ENCODE measurements at regions not wholly inside any gene's neighbourhood (a gene's known extent, or its start where the extent isn't known, plus 50 kb on each side); places are given as distances from the start of the nearest gene placed in this dataset.

DNA sequence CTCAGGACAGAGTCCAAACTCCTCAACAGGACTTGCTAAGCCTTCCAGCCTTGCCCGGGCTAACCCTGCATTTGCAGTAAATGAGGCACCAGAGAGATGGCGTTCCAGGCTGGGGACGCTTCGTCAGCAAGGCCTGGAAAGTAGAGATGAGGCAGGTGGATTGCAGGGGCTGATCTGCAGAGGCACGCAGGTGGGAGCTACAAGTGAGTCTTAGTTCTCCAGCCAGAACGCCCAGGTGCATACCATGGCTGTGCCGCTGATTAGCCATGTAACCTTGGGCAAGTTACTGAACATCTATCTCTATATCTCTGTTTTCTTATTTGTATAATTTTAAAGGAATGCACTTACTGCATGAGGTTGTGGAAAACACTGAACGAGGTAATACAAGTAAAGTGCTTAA is 52.7 kb upstream of the BARX2 start:
- H3K36me3 ChIP-seq (replicated peaks in 1 of 2; ENCODE audit: control insufficient read depth in 1 of 2, insufficient read depth in 2 of 2, low read length in 2 of 2) = no peaks in the 10 kb centered on the region
- peaks cover 66% of the 10 kb centered on the region for H3K4me1 ChIP-seq (ENCODE audit: insufficient read depth, low read length)
- under 1% methylated on average over 8 of the region's 8 CpGs for WGBS (ENCODE audit: low lambda C conversion rate)
- no peaks in the 10 kb centered on the region for H3K27me3 ChIP-seq (ENCODE audit: control insufficient read depth in 1 of 2, insufficient read depth in 2 of 2, low read length in 2 of 2)
- H3K27ac ChIP-seq (ENCODE audit: extremely low read length, insufficient read depth, low read length) = no peak overlapping the region
- DNase-seq (ENCODE audit: low spot score) (no peak), FAIRE-seq (no peak), ATAC-seq (no peak)
- in situ Hi-C loops (cut with HindIII; ENCODE audit: extremely low pct_ligation_motif_present, low pct_unique_long_range_greater_than_20kb) (loop anchor here (5.0 to 10.0 kb wide), 2 partner anchors 36 to 438 kb away; no protein-coding TSS in a partner anchor), intact Hi-C loops (cut with micrococcal nuclease; ENCODE audit: unreplicated experiment) (no loop called here)
- H4K20me1 ChIP-seq (ENCODE audit: insufficient read depth, low read length) = no peaks in the 10 kb centered on the region
- peak overlapping the region in 1 of 3 experiments; percentile 41; a peak in 2 of 6 replicates for H3K4me3 ChIP-seq (replicated peaks in 1 of 3; ENCODE audit: insufficient read depth in 1 of 3, low read depth in 2 of 3, low read length in 3 of 3)
- TF ChIP-seq, protein P1, sequence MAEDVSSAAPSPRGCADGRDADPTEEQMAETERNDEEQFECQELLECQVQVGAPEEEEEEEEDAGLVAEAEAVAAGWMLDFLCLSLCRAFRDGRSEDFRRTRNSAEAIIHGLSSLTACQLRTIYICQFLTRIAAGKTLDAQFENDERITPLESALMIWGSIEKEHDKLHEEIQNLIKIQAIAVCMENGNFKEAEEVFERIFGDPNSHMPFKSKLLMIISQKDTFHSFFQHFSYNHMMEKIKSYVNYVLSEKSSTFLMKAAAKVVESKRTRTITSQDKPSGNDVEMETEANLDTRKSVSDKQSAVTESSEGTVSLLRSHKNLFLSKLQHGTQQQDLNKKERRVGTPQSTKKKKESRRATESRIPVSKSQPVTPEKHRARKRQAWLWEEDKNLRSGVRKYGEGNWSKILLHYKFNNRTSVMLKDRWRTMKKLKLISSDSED (CRISPR knock-in tag; IDR thresholded peaks at IDR 0.05) = no peak
- TF ChIP-seq GTF2F1 (IDR thresholded peaks at IDR 0.05; ENCODE audit: low read length) (no peak), ELF3 (CRISPR knock-in tag; IDR thresholded peaks at IDR 0.05) (no peak), XRCC5 (optimal IDR thresholded peaks at IDR 0.05; ENCODE audit: low read length) (peak; percentile 17), ZNF678 (CRISPR knock-in tag; IDR thresholded peaks at IDR 0.05) (no peak), SMC3 (IDR thresholded peaks at IDR 0.05; ENCODE audit: low read length) (no peak), HNF4A (CRISPR knock-in tag; IDR thresholded peaks at IDR 0.05) (peak; percentile 32; the same call in 1 of the 2 replicates), ZNF496 (CRISPR knock-in tag; IDR thresholded peaks at IDR 0.05; ENCODE audit: insufficient replicate concordance) (no peak)
- no peaks in the 10 kb centered on the region for H3K9me3 ChIP-seq (ENCODE audit: low read length)
- ChIA-PET CTCF (ENCODE audit: low intra/inter-chr PET ratio, low total read pairs) (no interaction called here), POLR2A (no interaction called here)
- BruUV-seq (replicated peaks) = no TSS peak
- no peak overlapping the region for H3K9ac ChIP-seq (ENCODE audit: insufficient read depth, low read depth, low read length)
- no peak overlapping the region for H2AFZ ChIP-seq (ENCODE audit: low read length)
- H3K4me2 ChIP-seq (ENCODE audit: low read depth, low read length) = peak overlapping the region; percentile 82
- H3K79me2 ChIP-seq (ENCODE audit: insufficient read depth, low read length) = no peaks in the 10 kb centered on the region

DNA sequence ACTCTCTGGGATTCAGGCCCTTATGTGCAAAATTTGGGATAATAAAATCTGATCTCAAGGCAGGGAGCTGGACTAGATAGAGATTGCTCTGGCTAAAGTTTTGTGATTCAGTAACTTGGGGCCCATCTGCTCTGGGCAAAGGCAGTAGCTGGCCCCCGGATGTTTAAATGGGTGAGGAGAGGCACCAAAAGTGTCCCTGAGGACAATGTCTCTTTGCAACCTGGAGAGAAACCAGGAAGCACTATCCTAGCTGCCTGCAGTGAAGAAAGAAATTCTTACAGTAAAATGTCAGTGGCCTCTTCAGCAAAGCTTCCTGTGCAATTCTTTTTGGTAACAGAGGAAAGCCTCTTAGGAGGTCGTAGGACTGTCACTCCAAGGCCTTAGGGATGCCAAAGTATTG is 54.6 kb upstream of the BARX2 start:
- 5% methylated on average over 2 of the region's 2 CpGs for WGBS (ENCODE audit: low lambda C conversion rate)
- FAIRE-seq = no peak
- H3K9me3 ChIP-seq (ENCODE audit: low read length) = no peaks in the 10 kb centered on the region
- H3K9ac ChIP-seq (ENCODE audit: insufficient read depth, low read depth, low read length) = no peak overlapping the region
- DNase-seq (ENCODE audit: low spot score) = peak; percentile 28
- no peaks in the 10 kb centered on the region for H4K20me1 ChIP-seq (ENCODE audit: insufficient read depth, low read length)
- no peak overlapping the region for H3K4me3 ChIP-seq (replicated peaks in 1 of 3; ENCODE audit: insufficient read depth in 1 of 3, low read depth in 2 of 3, low read length in 3 of 3)
- H3K4me1 ChIP-seq (ENCODE audit: insufficient read depth, low read length) = peaks cover 85% of the 10 kb centered on the region
- in situ Hi-C loops (cut with HindIII; ENCODE audit: extremely low pct_ligation_motif_present, low pct_unique_long_range_greater_than_20kb) = loop anchor here (5.0 to 10.0 kb wide), 2 partner anchors 34 to 436 kb away; no protein-coding TSS in a partner anchor
- BruUV-seq (replicated peaks) = no TSS peak
- ChIA-PET CTCF (ENCODE audit: low intra/inter-chr PET ratio, low total read pairs) (no interaction called here), POLR2A (no interaction called here)
- H3K27me3 ChIP-seq (ENCODE audit: control insufficient read depth in 1 of 2, insufficient read depth in 2 of 2, low read length in 2 of 2) = no peaks in the 10 kb centered on the region
- intact Hi-C loops (cut with micrococcal nuclease; ENCODE audit: unreplicated experiment) = no loop called here
- no peak overlapping the region for H3K27ac ChIP-seq (ENCODE audit: extremely low read length, insufficient read depth, low read length)
- ATAC-seq = no peak
- H3K36me3 ChIP-seq (replicated peaks in 1 of 2; ENCODE audit: control insufficient read depth in 1 of 2, insufficient read depth in 2 of 2, low read length in 2 of 2) = no peaks in the 10 kb centered on the region
- H3K79me2 ChIP-seq (ENCODE audit: insufficient read depth, low read length) = no peaks in the 10 kb centered on the region
- H2AFZ ChIP-seq (ENCODE audit: low read length) = no peak overlapping the region
- H3K4me2 ChIP-seq (ENCODE audit: low read depth, low read length) = peak overlapping the region; percentile 46
- TF ChIP-seq HOXA7 (CRISPR knock-in tag; IDR thresholded peaks at IDR 0.05) (no peak), FOXO1 (CRISPR knock-in tag; IDR thresholded peaks at IDR 0.05) (no peak), ZNF546 (CRISPR knock-in tag; conservative IDR thresholded peaks at IDR 0.05) (no peak), ETV6 (CRISPR knock-in tag; conservative IDR thresholded peaks at IDR 0.05) (no peak), KLF16 (CRISPR knock-in tag; IDR thresholded peaks at IDR 0.05) (no peak), ELF3 (CRISPR knock-in tag; IDR thresholded peaks at IDR 0.05) (0 out of 2 replicates have a peak, but pooled peaks have one; percentile 31), ETV5 (CRISPR knock-in tag; IDR thresholded peaks at IDR 0.05; ENCODE audit: borderline replicate concordance) (peak; percentile 48; the same call in 1 of the 2 replicates)
- TF ChIP-seq, protein P2, sequence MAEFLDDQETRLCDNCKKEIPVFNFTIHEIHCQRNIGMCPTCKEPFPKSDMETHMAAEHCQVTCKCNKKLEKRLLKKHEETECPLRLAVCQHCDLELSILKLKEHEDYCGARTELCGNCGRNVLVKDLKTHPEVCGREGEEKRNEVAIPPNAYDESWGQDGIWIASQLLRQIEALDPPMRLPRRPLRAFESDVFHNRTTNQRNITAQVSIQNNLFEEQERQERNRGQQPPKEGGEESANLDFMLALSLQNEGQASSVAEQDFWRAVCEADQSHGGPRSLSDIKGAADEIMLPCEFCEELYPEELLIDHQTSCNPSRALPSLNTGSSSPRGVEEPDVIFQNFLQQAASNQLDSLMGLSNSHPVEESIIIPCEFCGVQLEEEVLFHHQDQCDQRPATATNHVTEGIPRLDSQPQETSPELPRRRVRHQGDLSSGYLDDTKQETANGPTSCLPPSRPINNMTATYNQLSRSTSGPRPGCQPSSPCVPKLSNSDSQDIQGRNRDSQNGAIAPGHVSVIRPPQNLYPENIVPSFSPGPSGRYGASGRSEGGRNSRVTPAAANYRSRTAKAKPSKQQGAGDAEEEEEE (CRISPR knock-in tag; IDR thresholded peaks at IDR 0.05; ENCODE audit: borderline replicate concordance) = no peak

Data from HepG2 (cell line).